K562 (cell line): ENCODE measurements at regions not wholly inside any gene's neighbourhood (a gene's known extent, or its start where the extent isn't known, plus 50 kb on each side); places are given as distances from the start of the nearest gene placed in this dataset.

Experiments
- ATAC-seq: fragments of 200-7000 bp; cut with Tn5 transposase; 3 replicates; pipeline ENCODE4 v1.9.1; 2020; ENCODE audit warnings: moderate library complexity
- BruUV-seq: library from RNA; stranded (reverse); fragments of 400-500 nt; replicated peaks from 2 replicates; lab custom pipeline; 2021; lab: Mats Ljungman, UMichigan
- CTCF ChIA-PET: fragments of 300-600 bp; formaldehyde crosslinking; extraction: SDS; loops from one replicate; lab custom pipeline; 2021; ENCODE audit warnings: low intra/inter-chr PET ratio; lab: Yijun Ruan, JAX
- POLR2A ChIA-PET: fragments of 300-600, 350-650 bp; sonication (Branson Sonifier 250); formaldehyde crosslinking; extraction: SDS; loops from one replicate; lab custom pipeline; 2021; ENCODE audit warnings: antibody characterized with exemption, inconsistent platforms; lab: Yijun Ruan, JAX
- DNase-seq, 4 experiments: peaks; one replicate each; pipeline versions ENCODE4 v3.0.0 to v3.0.0-alpha.2; 2011 to 2018; ENCODE audit warnings: low spot score in 3 of 4, mixed read lengths in 3 of 4; ENCODE audit errors: extremely low read depth in 1 of 4
- FAIRE-seq: peaks from 2 replicates; lab custom pipeline; 2011; peaks lifted over from hg19 to GRCh38; lab: Jason Lieb, UNC
- H2AFZ ChIP-seq: 2 replicates; pipeline ENCODE4 v1.6.0; 2011; ENCODE audit warnings: low read depth, low read length, control low read depth, inconsistent platforms
- H3K27ac ChIP-seq: fragments of 200-600 bp; 3 replicates; pipeline ENCODE4 v1.8.0; 2011; ENCODE audit warnings: low read depth, mild to moderate bottlenecking, control low read depth, inconsistent platforms, low read length, moderate library complexity, mixed read lengths; ENCODE audit errors: extremely low read depth
- H3K27me3 ChIP-seq, 2 experiments: fragments of 300-600 bp in 1 of 2; 2 replicates in 1 of 2; 3 replicates in 1 of 2; pipeline versions ENCODE4 v1.6.0 to v1.8.0; 2011; ENCODE audit warnings: inconsistent platforms in 2 of 2, low read length in 2 of 2, mild to moderate bottlenecking in 1 of 2, mixed read lengths in 1 of 2, moderate library complexity in 1 of 2; ENCODE audit not compliant: control insufficient read depth in 2 of 2, insufficient read depth in 2 of 2
- H3K36me3 ChIP-seq: fragments of 300-600 bp; 3 replicates; pipeline ENCODE4 v1.8.0; 2011; ENCODE audit warnings: mild to moderate bottlenecking, low read length, inconsistent platforms; ENCODE audit not compliant: control insufficient read depth, insufficient read depth
- H3K4me1 ChIP-seq, 2 experiments: fragments of 200-600 bp in 1 of 2; replicated peaks in 1 of 2; 2 replicates in 1 of 2; 3 replicates in 1 of 2; pipeline versions ENCODE4 v1.5.1 to v1.8.0; 2011; ENCODE audit warnings: inconsistent platforms in 2 of 2, low read length in 2 of 2, mild to moderate bottlenecking in 1 of 2, mixed read lengths in 1 of 2, moderate library complexity in 1 of 2; ENCODE audit not compliant: control insufficient read depth in 2 of 2, insufficient read depth in 2 of 2
- H3K4me2 ChIP-seq: 2 replicates; pipeline ENCODE4 v1.6.1; 2011; ENCODE audit warnings: low read length, control low read depth, inconsistent platforms, mixed read lengths; ENCODE audit not compliant: insufficient read depth
- H3K4me3 ChIP-seq: fragments of 200-600 bp; sonication (generic), shearing (Covaris generic); 2 replicates; pipeline ENCODE4 v1.5.1; 2016; ENCODE audit warnings: control low read depth, inconsistent platforms
- H3K79me2 ChIP-seq: fragments of 200-600 bp; 3 replicates; pipeline ENCODE4 v1.8.0; 2011; ENCODE audit warnings: low read length, inconsistent platforms; ENCODE audit not compliant: control insufficient read depth, insufficient read depth
- H3K9ac ChIP-seq, 2 experiments: 2 replicates each; pipeline versions ENCODE4 v1.6.0 to v1.6.1; 2011; ENCODE audit warnings: low read depth in 2 of 2, low read length in 2 of 2, control low read depth in 1 of 2, inconsistent platforms in 1 of 2, mild to moderate bottlenecking in 1 of 2, mixed read lengths in 1 of 2; ENCODE audit not compliant: insufficient read depth in 1 of 2
- H3K9me1 ChIP-seq: one replicate; pipeline ENCODE4 v1.6.0; 2011; ENCODE audit warnings: inconsistent platforms, mild to moderate bottlenecking, low read length, moderate library complexity; ENCODE audit not compliant: control insufficient read depth, insufficient read depth
- H3K9me3 ChIP-seq: replicated peaks from 2 replicates; pipeline ENCODE4 v1.5.1; 2011; ENCODE audit warnings: low read depth, low read length, inconsistent platforms; ENCODE audit not compliant: control insufficient read depth, insufficient read depth
- H4K20me1 ChIP-seq: replicated peaks from 2 replicates; pipeline ENCODE4 v1.6.1; 2011; ENCODE audit warnings: low read length, inconsistent platforms, mixed read lengths; ENCODE audit not compliant: control insufficient read depth, insufficient read depth
- CREBBP ChIP-seq: IDR thresholded peaks from one replicate; pipeline ENCODE4 v1.6.1; 2012; ENCODE audit warnings: low read depth, mild to moderate bottlenecking, control low read depth, inconsistent platforms, low read length
- DEAF1 ChIP-seq: fragments of 450-650 bp; formaldehyde crosslinking; IDR thresholded peaks from 2 replicates; pipeline ENCODE4 v1.4.0; 2020; ENCODE audit warnings: mild to moderate bottlenecking, moderate library complexity
- ELF4 ChIP-seq: fragments of 450-650 bp; formaldehyde crosslinking; IDR thresholded peaks from 2 replicates; pipeline ENCODE4 v1.4.0; 2022; ENCODE audit warnings: missing genetic modification characterization
- FOXJ2 ChIP-seq: fragments of 200-800 bp; sonication (Bioruptor generic); IDR thresholded peaks from 2 replicates; pipeline ENCODE4 v1.6.1; 2016; ENCODE audit warnings: missing genetic modification characterization, missing compliant biosample characterization
- TEAD4 ChIP-seq, 2 experiments: sonication (generic) in 1 of 2; formaldehyde crosslinking in 1 of 2; IDR thresholded peaks; 2 replicates each; pipeline versions ENCODE4 v1.6.1 to v1.8.0; 2012 to 2022; ENCODE audit warnings: borderline replicate concordance in 1 of 2, inconsistent platforms in 1 of 2, low read length in 1 of 2, mild to moderate bottlenecking in 1 of 2, missing genetic modification reagents in 1 of 2
- VEZF1 ChIP-seq: fragments of 200-800 bp; sonication (Bioruptor generic); IDR thresholded peaks from 2 replicates; pipeline ENCODE4 v1.6.1; 2017; ENCODE audit warnings: missing genetic modification characterization, missing compliant biosample characterization
- ZFP30 ChIP-seq: fragments of 250-450 bp; sonication (Bioruptor Pico); IDR thresholded peaks from 2 replicates; pipeline ENCODE4 v1.8.0; 2022; ENCODE audit warnings: moderate library complexity, mild to moderate bottlenecking, inconsistent platforms, borderline replicate concordance
- ZNF277 ChIP-seq: fragments of 250-450 bp; sonication (Bioruptor Pico); IDR thresholded peaks from 2 replicates; pipeline ENCODE4 v1.8.0; 2022; ENCODE audit warnings: inconsistent platforms, mild to moderate bottlenecking, moderate library complexity, borderline replicate concordance
- WGBS: fragments of 100-300 bp; shearing (Covaris generic); methylation state at CpG from one replicate; pipeline ENCODE4 v1.1.6; 2016; ENCODE audit warnings: low coverage, mixed read lengths; ENCODE audit not compliant: insufficient coverage; ENCODE audit errors: missing lambda C conversion rate; 5-methylcytosine and 5-hydroxymethylcytosine counted together
- in situ Hi-C: fragments of 300-500 bp; cut with MboI; formaldehyde crosslinking; loops from 4 replicates; pipeline ENCODE4 v1.15.0; 2018; ENCODE audit warnings: inconsistent platforms, mixed read lengths
- intact Hi-C: fragments of 100-400 bp; cut with micrococcal nuclease; formaldehyde crosslinking; loops from 2 replicates; pipeline ENCODE4 v1.14.2; 2022

GRCh38 chr3:178325330-178325729 lies 210.9 kb upstream of the KCNMB2 start:
- POLR2A ChIA-PET = no interaction called here
- H3K79me2 ChIP-seq = no peaks in the 10 kb centered on the region
- in situ Hi-C loops = no loop called here
- no peak overlapping the region for H3K4me3 ChIP-seq
- H3K9ac ChIP-seq = no peak overlapping the region
- H2AFZ ChIP-seq = no peak overlapping the region
- WGBS = 0% methylated on average over 1 of the region's 1 CpG
- H3K9me3 ChIP-seq = no peaks in the 10 kb centered on the region
- H3K4me1 ChIP-seq = peaks cover 0 to 7% of the 10 kb centered on the region in 2 experiments; a peak in 2 of 5 replicates
- no peak for DNase-seq
- intact Hi-C loops = loop anchor here (10.0 kb wide), 2 partner anchors 241 to 1811 kb away; no protein-coding TSS in a partner anchor
- no peaks in the 10 kb centered on the region for H3K27me3 ChIP-seq
- no peak overlapping the region for H3K4me2 ChIP-seq
- CTCF ChIA-PET = no interaction called here
- no peaks in the 10 kb centered on the region for H3K9me1 ChIP-seq
- H3K27ac ChIP-seq = no peak overlapping the region
- FAIRE-seq = no peak
- H4K20me1 ChIP-seq = no peaks in the 10 kb centered on the region
- H3K36me3 ChIP-seq = no peaks in the 10 kb centered on the region
- no TSS peak for BruUV-seq
- ATAC-seq = 0 out of 3 replicates have a peak, but pooled peaks have one; percentile 39
- TF ChIP-seq CREBBP (no peak), ZFP30 (no peak), ZNF277 (no peak), DEAF1 (CRISPR knock-in tag) (peak; percentile 69), VEZF1 (no peak), FOXJ2 (tag) (0 out of 2 replicates have a peak, but pooled peaks have one; percentile 27), ELF4 (CRISPR knock-in tag) (no peak), TEAD4 (IDR thresholded peaks at IDR 0.05; ENCODE audit: low read length) (0 out of 2 replicates have a peak, but pooled peaks have one; percentile 23), TEAD4 (CRISPR knock-in tag; IDR thresholded peaks at IDR 0.05; ENCODE audit: borderline replicate concordance) (no peak)
